Tibial nerve (tissue), 1 donor: ENCODE measurements at regions not wholly inside any gene's neighbourhood (a gene's known extent, or its start where the extent isn't known, plus 50 kb on each side); places are given as distances from the start of the nearest gene placed in this dataset.

ENCODE experiments used
- small RNA-seq: library from RNA; depleted of rRNA; stranded (forward); fragments of <200 nt; gene quantifications from one replicate; pipeline ENCODE3, GENCODE V24; 2016

Small RNAs in the stretch of these regions (small RNA-seq; reads per million reads assigned to genes)
- gene RNA5SP283 = 0.38 reads per million
